GM19240 (cell line): ENCODE measurements at regions not wholly inside any gene's neighbourhood (a gene's known extent, or its start where the extent isn't known, plus 50 kb on each side); places are given as distances from the start of the nearest gene placed in this dataset.

Experiments
- DNase-seq: peaks from one replicate; pipeline ENCODE4 v3.0.0; 2011; ENCODE audit warnings: low spot score; ENCODE audit not compliant: insufficient read length

- DNase-seq: no peak
Observed at GRCh38 chr4:110675426-110675825, 52.5 kb upstream of the PITX2 start.

- DNase-seq: no peak
Observed at GRCh38 chr4:110676241-110676640, 53.4 kb upstream of the PITX2 start.

- no peak for DNase-seq
Observed at GRCh38 chr4:110678517-110679227, 55.8 kb upstream of the PITX2 start.

- DNase-seq: no peak
Observed at GRCh38 chr4:110680265-110680664, 57.4 kb upstream of the PITX2 start.

GRCh38 chr4:110681381-110681780, 58.5 kb upstream of the PITX2 start:
- no peak for DNase-seq

- DNase-seq: no peak
Observed at GRCh38 chr4:110682311-110682710, 59.4 kb upstream of the PITX2 start.

GRCh38 chr4:110683601-110684000, 60.7 kb upstream of the PITX2 start:
- DNase-seq: no peak

GRCh38 chr4:110702326-110702725, 79.4 kb upstream of the PITX2 start:
- DNase-seq: no peak

- no peak for DNase-seq
Observed at GRCh38 chr4:110704748-110705439, 82.0 kb upstream of the PITX2 start.

GRCh38 chr4:110705440-110705782, 82.5 kb upstream of the PITX2 start:
- no peak for DNase-seq

- DNase-seq: no peak
Observed at GRCh38 chr4:110710070-110710469, 87.2 kb upstream of the PITX2 start.

GRCh38 chr4:110712486-110712885, 89.6 kb upstream of the PITX2 start:
- no peak for DNase-seq

GRCh38 chr4:110730318-110730717, 107.4 kb upstream of the PITX2 start:
- DNase-seq: no peak

- no peak for DNase-seq
Observed at GRCh38 chr4:110733901-110734300, 111.0 kb upstream of the PITX2 start.

- DNase-seq: no peak
Observed at GRCh38 chr4:110735686-110736085, 112.8 kb upstream of the PITX2 start.

- DNase-seq: no peak
Observed at GRCh38 chr4:110737931-110738330, 115.1 kb upstream of the PITX2 start.

GRCh38 chr4:110742143-110742542, 119.3 kb upstream of the PITX2 start:
- DNase-seq: no peak

- DNase-seq: no peak
Observed at GRCh38 chr4:110748071-110748470, 125.2 kb upstream of the PITX2 start.

- DNase-seq: no peak
Observed at GRCh38 chr4:110751183-110751582, 128.3 kb upstream of the PITX2 start.

GRCh38 chr4:110751986-110752385, 129.1 kb upstream of the PITX2 start:
- no peak for DNase-seq

- DNase-seq: no peak
Observed at GRCh38 chr4:110753466-110753865, 130.6 kb upstream of the PITX2 start.

GRCh38 chr4:110754716-110755115, 131.8 kb upstream of the PITX2 start:
- no peak for DNase-seq

- DNase-seq: no peak
Observed at GRCh38 chr4:110769578-110769977, 146.7 kb upstream of the PITX2 start.
